Ectodermal cell (in vitro differentiated cells): ENCODE measurements at regions not wholly inside any gene's neighbourhood (a gene's known extent, or its start where the extent isn't known, plus 50 kb on each side); places are given as distances from the start of the nearest gene placed in this dataset.

ENCODE experiments used
- H3K27ac ChIP-seq: 2 replicates; pipeline ENCODE4 v1.7.0; 2013; ENCODE audit warnings: mild to moderate bottlenecking, low read depth, low read length; ENCODE audit not compliant: insufficient read depth, poor library complexity, severe bottlenecking
- H3K27me3 ChIP-seq: 2 replicates; pipeline ENCODE4 v1.7.0; 2013; ENCODE audit warnings: mild to moderate bottlenecking, low read length; ENCODE audit not compliant: insufficient read depth, control insufficient read depth, poor library complexity, severe bottlenecking
- H3K36me3 ChIP-seq: one replicate; pipeline ENCODE4 v1.7.0; 2013; ENCODE audit warnings: low read length; ENCODE audit not compliant: control insufficient read depth, insufficient read depth
- H3K4me1 ChIP-seq: one replicate; pipeline ENCODE4 v1.7.0; 2013; ENCODE audit warnings: low read length; ENCODE audit not compliant: control insufficient read depth, insufficient read depth
- H3K4me3 ChIP-seq: 2 replicates; pipeline ENCODE4 v1.7.0; 2013; ENCODE audit warnings: low read depth, low read length, control low read depth; ENCODE audit not compliant: insufficient read depth
- H3K9me3 ChIP-seq: 2 replicates; pipeline ENCODE4 v1.7.0; 2013; ENCODE audit warnings: mild to moderate bottlenecking, low read length, moderate library complexity; ENCODE audit not compliant: control insufficient read depth
- WGBS, 2 experiments: methylation state at CpG; one replicate each; pipeline ENCODE4 v1.1.7; 2013; ENCODE audit warnings: missing lambda C conversion rate in 2 of 2; 5-methylcytosine and 5-hydroxymethylcytosine counted together

DNA sequence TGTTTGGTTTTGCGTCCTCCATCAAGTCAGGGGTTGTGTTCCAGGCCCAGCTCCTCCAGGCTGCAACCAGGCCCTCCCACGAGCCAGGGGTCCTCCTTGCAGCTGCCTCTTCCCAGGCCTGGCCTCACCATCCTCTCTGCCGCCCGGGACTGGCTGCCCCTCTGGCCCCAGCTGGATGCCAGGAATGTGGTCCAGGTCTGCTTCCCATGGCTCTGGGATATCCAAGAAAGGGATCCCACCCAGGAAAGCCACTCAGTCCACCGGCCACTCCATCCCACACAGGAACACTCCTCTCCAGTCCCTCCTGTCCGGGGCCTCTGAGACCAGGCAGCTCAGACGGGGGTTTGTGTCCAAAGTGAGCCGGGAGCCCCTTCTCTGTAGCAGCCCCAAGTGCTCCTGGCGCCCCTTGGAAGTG is 336.4 kb downstream of the BRD1 start:
- H3K36me3 ChIP-seq: no peaks in the 10 kb centered on the region
- 87% methylated on average over 9 of the region's 9 CpGs for WGBS, 2 experiments
- H3K27ac ChIP-seq: no peak overlapping the region
- H3K4me1 ChIP-seq: no peaks in the 10 kb centered on the region
- H3K9me3 ChIP-seq: no peaks in the 10 kb centered on the region
- H3K27me3 ChIP-seq: no peaks in the 10 kb centered on the region
- no peak overlapping the region for H3K4me3 ChIP-seq

DNA sequence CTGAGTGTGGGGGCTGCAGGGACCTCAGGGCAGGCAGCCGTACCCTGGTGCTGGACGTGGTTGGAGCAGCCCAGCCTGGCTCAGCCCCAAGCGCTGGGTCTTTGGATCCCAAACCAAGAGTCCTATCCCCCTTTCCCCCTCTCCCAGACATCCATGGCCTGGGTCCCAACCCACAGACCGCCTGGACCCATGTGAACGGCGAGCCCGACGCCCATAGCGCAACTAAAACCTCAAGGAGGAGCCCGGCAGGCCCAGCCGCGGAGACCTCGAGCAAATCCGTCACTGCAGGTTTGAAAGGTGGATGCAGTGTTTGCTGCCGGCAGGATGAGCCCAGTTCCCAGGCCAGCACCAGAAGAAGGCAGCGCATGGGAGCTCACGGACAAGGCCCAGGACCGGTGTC is 337.0 kb downstream of the BRD1 start:
- Histone ChIP-seq H3K4me3 (no peak overlapping the region), H3K27ac (no peak overlapping the region), H3K9me3 (no peaks in the 10 kb centered on the region), H3K36me3 (no peaks in the 10 kb centered on the region), H3K27me3 (no peaks in the 10 kb centered on the region), H3K4me1 (no peaks in the 10 kb centered on the region)
- 92 to 93% methylated on average over 18 of the region's 18 CpGs for WGBS, 2 experiments

DNA sequence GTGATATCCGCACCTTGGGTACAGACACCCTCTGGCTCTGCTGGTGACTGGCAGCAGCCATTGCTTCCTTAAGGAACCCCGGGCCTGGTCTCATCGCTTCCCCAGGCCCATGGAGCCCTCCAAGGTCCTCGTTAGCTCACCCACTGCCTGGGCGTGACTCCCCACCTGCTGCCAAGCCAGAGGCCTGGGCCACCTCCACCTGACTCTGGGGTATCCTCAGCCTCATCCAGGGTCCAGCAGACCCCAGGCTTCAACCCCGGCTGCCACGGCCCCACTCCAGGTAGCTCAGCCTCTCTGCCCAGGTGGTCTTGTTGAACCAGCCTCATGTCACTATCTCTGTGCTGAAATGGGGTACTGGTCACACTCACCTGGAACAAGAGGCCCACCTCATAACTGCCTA is 337.9 kb downstream of the BRD1 start:
- H3K4me1 ChIP-seq: no peaks in the 10 kb centered on the region
- no peaks in the 10 kb centered on the region for H3K36me3 ChIP-seq
- no peaks in the 10 kb centered on the region for H3K9me3 ChIP-seq
- H3K4me3 ChIP-seq: no peak overlapping the region
- WGBS, 2 experiments: 95% methylated on average over 7 of the region's 7 CpGs
- no peaks in the 10 kb centered on the region for H3K27me3 ChIP-seq
- H3K27ac ChIP-seq: no peak overlapping the region

DNA sequence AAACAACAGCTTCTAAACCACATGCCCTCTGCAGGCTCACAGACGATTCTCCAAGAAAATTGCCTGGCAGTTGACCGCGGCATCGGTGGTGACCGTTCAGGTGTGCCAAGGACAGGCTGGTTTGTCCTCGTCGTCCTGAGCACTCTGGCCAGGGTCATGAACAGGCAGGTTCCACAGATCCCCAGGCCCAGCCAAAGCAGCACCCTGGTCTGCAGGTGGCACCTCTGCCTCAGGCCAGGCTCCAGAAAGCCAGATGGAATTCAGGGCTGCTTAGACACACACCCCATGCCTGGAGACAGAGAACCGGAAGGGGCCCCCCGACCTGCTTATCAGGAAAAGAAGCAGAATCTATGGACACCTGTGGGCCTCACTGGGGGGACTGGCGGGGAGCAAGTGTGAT is 338.7 kb downstream of the BRD1 start:
- no peak overlapping the region for H3K27ac ChIP-seq
- H3K4me3 ChIP-seq: no peak overlapping the region
- no peaks in the 10 kb centered on the region for H3K9me3 ChIP-seq
- no peaks in the 10 kb centered on the region for H3K4me1 ChIP-seq
- no peaks in the 10 kb centered on the region for H3K27me3 ChIP-seq
- no peaks in the 10 kb centered on the region for H3K36me3 ChIP-seq
- 94 to 97% methylated on average over 10 of the region's 10 CpGs for WGBS, 2 experiments

DNA sequence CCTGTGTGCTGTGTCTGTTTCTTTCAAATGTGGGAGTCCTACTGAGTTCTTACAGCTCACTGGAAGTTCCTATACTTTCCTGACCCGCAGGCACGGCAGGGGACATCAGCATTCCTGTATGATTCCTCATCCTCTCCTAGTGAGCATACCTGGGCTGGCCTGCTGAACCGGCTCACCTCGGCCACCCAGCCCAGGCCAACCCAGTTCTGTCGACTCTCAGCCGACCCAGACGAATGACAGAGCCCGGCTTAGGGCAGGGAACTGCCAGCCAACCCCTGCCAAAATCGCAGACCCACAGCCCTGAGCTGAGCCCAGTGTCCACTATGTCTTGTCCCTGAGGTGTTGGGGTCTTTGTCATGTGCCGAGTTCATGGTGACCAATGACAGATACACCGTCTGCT is 339.7 kb downstream of the BRD1 start:
- Histone ChIP-seq H3K9me3 (no peaks in the 10 kb centered on the region), H3K4me1 (no peaks in the 10 kb centered on the region)
- WGBS, 2 experiments: 36 to 41% methylated on average over 11 of the region's 11 CpGs

DNA sequence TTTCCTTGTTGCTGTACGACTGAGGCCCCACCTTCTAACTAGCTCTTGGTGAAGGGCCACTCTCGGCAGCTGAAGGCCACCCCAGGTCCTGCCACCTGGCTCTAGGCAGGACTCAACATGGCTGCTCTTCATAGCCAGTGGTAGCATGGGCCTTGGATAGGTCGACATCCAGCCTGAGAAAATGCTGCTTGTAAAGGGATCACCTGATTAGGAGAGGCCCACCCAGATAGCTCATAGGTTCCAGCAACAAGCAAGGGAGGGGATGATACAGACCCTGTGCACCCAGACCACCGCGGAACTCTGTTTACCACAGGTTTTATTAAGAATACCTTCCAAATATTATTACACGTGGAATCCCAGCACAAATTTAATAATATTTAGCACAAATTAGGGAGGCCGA is 341.4 kb downstream of the BRD1 start:
- Histone ChIP-seq H3K27me3 (peaks cover 8% of the 10 kb centered on the region), H3K4me1 (peaks cover 8% of the 10 kb centered on the region), H3K27ac (no peak overlapping the region), H3K36me3 (no peaks in the 10 kb centered on the region), H3K4me3 (no peak overlapping the region), H3K9me3 (no peaks in the 10 kb centered on the region)
- 92 to 94% methylated on average over 7 of the region's 7 CpGs for WGBS, 2 experiments

More for the DNA sequence above, 339.7 kb downstream of the BRD1 start:
- H3K36me3 ChIP-seq: no peaks in the 10 kb centered on the region
- no peaks in the 10 kb centered on the region for H3K27me3 ChIP-seq
- H3K27ac ChIP-seq: no peak overlapping the region
- H3K4me3 ChIP-seq: no peak overlapping the region

DNA sequence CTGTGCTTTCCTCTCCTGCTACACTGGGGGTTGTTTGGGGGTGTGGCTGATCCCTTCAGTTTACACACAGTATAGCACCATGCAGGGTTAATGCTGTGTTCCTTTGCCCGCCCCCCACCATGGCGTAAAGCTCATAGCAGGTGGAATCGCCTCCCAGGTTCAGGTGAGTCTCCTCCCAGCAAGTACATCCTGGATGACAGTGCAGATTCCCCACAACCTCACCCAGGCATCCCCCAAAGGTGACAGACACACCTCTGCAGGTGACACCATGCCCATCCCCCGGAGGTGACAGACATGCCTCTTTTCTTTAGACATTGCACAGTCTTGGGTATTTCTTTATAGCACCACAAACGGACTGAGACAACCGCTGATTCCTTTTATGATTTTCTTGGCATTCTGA is 343.7 kb downstream of the BRD1 start:
- Histone ChIP-seq H3K4me3 (no peak overlapping the region), H3K27ac (no peak overlapping the region), H3K36me3 (no peaks in the 10 kb centered on the region), H3K27me3 (peaks cover 8% of the 10 kb centered on the region), H3K9me3 (no peaks in the 10 kb centered on the region), H3K4me1 (peaks cover 8% of the 10 kb centered on the region)
- WGBS, 2 experiments: 92 to 93% methylated on average over 6 of the region's 6 CpGs

DNA sequence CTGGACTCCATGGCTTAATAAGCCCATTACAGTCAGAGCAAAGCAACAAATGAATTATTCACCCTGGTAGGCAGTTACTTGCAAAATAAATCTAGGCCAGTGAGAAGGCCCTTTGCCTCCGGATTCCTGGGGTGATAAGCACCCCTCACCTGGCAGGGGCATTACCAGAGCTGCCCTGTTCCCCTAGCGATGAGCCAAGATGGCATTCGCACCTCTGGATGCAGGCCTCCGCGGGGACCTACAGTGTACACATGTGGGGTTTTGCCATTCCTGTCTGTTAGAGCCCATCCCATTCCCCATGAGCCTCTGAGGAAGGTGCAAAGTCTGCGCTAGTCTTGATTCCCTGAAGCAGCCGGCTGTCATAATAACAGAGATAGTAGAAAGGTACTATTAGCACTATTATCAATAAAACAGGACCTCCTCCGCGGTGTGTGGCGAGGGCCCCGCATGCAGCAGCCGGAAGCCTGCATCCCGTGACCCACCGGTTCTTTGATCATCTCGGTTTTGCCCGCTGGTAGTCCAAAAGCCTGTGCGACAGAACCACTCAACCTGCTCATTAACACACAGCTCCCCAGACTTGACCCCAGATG is 344.3 kb downstream of the BRD1 start:
- Histone ChIP-seq H3K27me3 (peaks cover 8% of the 10 kb centered on the region), H3K9me3 (no peaks in the 10 kb centered on the region), H3K4me3 (no peak overlapping the region), H3K27ac (no peak overlapping the region), H3K36me3 (no peaks in the 10 kb centered on the region), H3K4me1 (peaks cover 8% of the 10 kb centered on the region)
- WGBS, 2 experiments: 95 to 96% methylated on average over 17 of the region's 17 CpGs

DNA sequence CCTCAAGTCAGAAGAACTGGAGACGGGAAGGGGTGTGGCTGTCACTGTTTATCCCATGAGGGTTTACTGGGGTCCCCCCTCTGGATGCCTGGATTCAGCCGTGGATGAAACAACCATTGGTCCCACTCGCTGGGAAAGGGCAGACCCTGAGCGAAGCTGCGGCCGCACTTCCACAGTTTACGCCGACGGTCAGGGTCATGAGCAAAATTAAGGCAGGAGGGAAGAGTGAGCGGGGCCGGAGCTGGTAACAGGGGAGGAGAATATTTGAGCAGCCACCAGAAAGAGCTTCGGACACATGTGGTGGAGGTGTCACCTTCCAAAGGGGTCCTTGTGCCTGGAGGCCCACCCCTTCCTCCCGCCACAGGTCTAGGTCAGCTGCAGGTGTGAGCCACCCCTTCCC is 344.9 kb downstream of the BRD1 start:
- Histone ChIP-seq H3K9me3 (no peaks in the 10 kb centered on the region), H3K27ac (no peak overlapping the region), H3K4me3 (no peak overlapping the region), H3K4me1 (peaks cover 8% of the 10 kb centered on the region), H3K36me3 (no peaks in the 10 kb centered on the region), H3K27me3 (peaks cover 8% of the 10 kb centered on the region)
- WGBS, 2 experiments: 94% methylated on average over 13 of the region's 13 CpGs

DNA sequence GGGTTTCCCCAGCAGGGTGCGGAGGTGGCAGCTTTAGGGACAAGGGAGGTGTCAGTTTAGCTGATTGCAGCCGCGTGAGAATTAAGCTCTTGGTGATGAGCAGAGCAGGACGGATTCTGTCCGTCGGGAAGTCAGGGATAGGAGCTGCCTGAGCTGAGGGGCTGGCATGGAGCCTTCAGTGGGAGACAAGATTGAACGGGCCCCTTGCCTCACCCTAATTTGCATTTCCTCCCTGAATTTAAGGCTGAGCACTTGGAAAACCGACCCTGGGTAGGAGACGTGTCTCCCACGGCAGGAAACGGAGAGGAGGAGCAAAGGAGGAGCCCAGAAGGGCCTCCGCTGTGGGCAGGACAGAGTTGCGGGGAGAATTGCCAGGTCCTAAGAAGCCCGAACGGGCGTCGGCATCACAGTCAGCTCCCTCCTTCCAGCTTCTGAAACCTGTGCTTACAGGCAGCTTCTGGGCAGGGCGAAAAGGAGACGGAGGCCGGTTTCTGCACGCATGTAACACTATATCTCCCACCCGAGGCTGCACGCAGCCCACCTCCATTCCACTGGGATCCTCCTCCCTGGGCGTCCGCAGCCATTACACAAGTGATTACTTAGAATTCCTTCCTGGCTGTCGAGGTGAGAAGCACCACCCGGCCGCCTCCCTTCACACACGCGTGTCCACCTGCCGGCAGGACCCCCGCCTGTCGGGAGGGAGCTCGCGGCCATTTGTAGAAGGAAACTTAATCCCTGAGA is 345.8 kb downstream of the BRD1 start:
- H3K9me3 ChIP-seq: no peaks in the 10 kb centered on the region
- no peak overlapping the region for H3K27ac ChIP-seq
- H3K4me3 ChIP-seq: no peak overlapping the region
- H3K4me1 ChIP-seq: peaks cover 8% of the 10 kb centered on the region
- WGBS, 2 experiments: 47 to 49% methylated on average over 35 of the region's 35 CpGs
- no peaks in the 10 kb centered on the region for H3K36me3 ChIP-seq
- H3K27me3 ChIP-seq: peaks cover 8% of the 10 kb centered on the region
